KOPT-K1 (cell line): ENCODE measurements at regions not wholly inside any gene's neighbourhood (a gene's known extent, or its start where the extent isn't known, plus 50 kb on each side); places are given as distances from the start of the nearest gene placed in this dataset.
"Not testable (repeated sequence)": the region's sequence is repeated elsewhere in the genome, so short reads cannot be mapped to it uniquely, and the experiment has no call there.

Experiments used
- H3K27ac ChIP-seq: fragments of 200-600 bp; sonication (generic); 2 replicates; pipeline ENCODE4 v1.5.1; 2016; ENCODE audit warnings: antibody characterized with exemption, mild to moderate bottlenecking, low read depth, low read length; ENCODE audit not compliant: poor library complexity, severe bottlenecking
- H3K36me3 ChIP-seq: fragments of 200-600 bp; sonication (generic); 2 replicates; pipeline ENCODE4 v1.5.1; 2017; ENCODE audit warnings: antibody characterized with exemption, mild to moderate bottlenecking, low read length, moderate library complexity; ENCODE audit not compliant: insufficient read depth
- H3K9me3 ChIP-seq: fragments of 200-600 bp; sonication (generic); 2 replicates; pipeline ENCODE4 v1.5.1; 2017; ENCODE audit warnings: antibody characterized with exemption, low read length, mild to moderate bottlenecking; ENCODE audit not compliant: insufficient read depth, poor library complexity, severe bottlenecking

DNA sequence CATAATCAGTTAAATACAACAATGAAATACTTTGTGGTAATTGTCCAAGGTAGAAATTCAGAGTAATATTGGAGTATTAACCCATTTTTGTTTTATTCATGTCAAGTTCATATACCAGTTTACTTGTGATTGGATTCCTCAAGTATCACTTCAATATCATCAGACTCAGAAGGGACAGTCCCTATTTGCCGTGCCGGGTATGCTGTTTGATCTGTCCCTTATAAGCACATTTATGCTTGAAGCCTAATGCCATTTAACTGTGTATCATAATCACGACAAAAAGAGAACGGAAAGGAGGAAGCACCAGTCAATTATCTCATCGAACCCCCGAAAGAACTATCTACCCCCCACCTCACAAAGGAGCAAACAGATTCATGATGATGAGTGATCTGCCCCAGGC lies 171.0 kb upstream of the TBL1X start:
- Histone ChIP-seq H3K27ac (no peak overlapping the region), H3K36me3 (no peaks in the 10 kb centered on the region), H3K9me3 (no peaks in the 10 kb centered on the region)

DNA sequence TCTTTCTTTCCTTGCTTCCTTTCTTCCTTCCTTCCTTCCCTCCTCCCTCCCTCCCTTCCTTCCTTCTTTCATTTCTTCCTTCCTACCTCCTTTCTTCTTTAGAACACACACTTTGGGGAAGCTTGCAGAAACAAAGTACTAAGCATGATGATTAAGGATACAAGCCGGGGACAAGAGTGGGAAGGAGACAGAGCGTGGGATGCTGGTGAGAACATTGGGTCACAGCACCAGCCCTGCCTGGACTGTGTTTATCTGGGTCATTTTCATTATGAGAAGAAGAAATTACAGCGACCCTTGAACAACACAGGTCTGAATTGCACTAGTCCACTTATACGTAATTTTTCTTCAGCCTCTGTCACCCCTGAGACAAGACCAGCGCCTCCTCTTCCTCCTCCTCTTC lies 169.3 kb upstream of the TBL1X start:
- H3K27ac ChIP-seq = no peak overlapping the region
- H3K9me3 ChIP-seq = no peaks in the 10 kb centered on the region
- H3K36me3 ChIP-seq = no peaks in the 10 kb centered on the region

DNA sequence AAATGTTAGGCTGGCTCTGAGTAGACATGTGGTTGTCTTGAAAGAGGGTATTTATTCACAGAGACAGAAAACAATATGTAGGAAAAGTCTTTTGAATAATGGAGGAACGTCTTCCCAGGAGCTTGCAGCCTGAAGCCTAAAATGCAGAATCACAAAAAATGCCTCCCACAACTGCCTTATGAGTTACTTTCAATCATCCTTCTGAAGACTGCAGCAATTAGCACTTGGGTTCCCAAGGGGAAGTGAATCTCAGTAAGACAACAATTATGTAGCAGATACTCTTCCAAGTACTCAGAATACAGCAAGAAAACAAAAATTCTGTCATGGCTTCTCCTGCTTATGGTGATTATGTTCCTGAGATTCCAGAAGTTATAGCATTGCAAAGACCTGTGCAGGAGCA lies 166.6 kb upstream of the TBL1X start:
- H3K9me3 ChIP-seq = no peaks in the 10 kb centered on the region
- H3K27ac ChIP-seq = no peak overlapping the region
- no peaks in the 10 kb centered on the region for H3K36me3 ChIP-seq

DNA sequence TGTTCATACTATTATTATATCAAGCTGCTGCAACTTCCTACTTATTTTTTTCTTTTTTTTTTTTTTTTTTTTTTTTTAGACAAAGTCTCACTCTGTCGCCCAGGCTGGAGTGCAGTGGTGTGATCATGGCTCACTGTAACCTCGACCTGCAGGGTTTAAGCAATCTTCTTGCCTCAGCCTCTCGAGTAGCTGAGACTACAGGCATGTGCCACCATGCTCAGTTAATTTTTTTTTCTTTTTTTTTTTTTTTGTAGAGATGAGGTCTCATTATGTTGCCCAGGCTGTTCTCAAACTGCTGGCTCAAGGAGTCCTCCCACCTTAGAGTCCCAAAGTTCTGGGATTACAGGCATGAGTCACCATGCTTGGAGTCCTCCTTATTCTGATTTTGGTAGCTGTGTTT lies 165.2 kb upstream of the TBL1X start:
- not testable (repeated sequence) for H3K36me3 ChIP-seq, H3K27ac ChIP-seq, H3K9me3 ChIP-seq

DNA sequence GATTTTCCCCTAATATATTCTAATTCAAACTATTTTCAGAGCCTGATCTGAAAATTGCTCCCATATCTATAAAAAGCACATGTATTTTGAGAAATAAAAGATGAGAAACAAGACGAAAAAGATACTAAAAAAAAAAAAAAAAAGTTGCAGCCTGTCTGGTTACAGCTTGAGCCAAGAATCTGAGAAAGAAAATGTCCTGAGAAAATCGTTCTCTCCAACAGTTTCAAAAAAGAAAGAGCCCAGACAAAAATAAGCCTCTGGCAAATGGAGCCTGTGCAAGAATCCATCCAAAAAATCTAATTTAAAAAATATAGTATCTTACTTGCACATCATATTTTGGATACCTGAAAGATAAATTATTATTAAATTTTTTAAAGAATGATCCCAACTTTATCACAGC lies 163.0 kb upstream of the TBL1X start:
- Histone ChIP-seq H3K27ac (no peak overlapping the region), H3K9me3 (no peaks in the 10 kb centered on the region), H3K36me3 (no peaks in the 10 kb centered on the region)

DNA sequence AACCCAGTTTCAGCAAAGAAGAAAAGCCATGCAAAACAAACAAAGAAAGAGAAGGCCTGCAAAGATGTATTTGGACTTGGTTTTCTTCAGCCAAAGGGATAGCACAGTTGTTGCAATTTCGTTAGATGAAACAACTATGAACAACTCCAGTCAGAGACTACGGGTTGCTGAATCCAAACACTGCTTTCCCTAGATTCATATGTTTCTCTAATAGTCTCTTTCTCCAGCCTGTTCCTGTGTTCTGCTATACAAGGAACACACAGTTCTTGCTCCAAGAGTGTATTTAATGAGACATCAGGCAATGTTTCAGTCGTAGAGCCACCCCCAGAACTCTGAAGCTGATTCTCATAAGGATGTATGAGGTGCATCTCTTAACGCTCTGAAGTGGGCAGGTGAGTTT lies 162.5 kb upstream of the TBL1X start:
- no peaks in the 10 kb centered on the region for H3K9me3 ChIP-seq
- no peaks in the 10 kb centered on the region for H3K36me3 ChIP-seq
- no peak overlapping the region for H3K27ac ChIP-seq

DNA sequence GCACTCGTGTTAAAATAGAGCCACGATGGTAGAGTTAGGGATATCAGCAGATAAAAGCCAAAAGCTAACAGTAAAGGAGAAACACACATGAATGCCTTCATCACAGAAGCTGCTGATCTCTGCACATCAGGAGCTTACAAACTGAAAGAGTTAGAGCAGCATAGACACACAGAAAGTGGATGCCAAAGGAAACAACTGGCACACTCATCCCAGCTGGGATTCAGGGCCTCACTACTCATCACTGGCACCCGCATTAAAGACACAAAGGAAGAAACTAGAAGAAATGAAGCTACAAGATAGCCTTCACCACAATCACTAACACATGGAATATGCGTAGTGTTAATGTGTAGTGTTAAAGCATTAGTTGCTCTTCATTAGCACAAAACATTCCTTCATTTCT lies 156.4 kb upstream of the TBL1X start:
- no peaks in the 10 kb centered on the region for H3K36me3 ChIP-seq
- H3K9me3 ChIP-seq = no peaks in the 10 kb centered on the region
- H3K27ac ChIP-seq = no peak overlapping the region

DNA sequence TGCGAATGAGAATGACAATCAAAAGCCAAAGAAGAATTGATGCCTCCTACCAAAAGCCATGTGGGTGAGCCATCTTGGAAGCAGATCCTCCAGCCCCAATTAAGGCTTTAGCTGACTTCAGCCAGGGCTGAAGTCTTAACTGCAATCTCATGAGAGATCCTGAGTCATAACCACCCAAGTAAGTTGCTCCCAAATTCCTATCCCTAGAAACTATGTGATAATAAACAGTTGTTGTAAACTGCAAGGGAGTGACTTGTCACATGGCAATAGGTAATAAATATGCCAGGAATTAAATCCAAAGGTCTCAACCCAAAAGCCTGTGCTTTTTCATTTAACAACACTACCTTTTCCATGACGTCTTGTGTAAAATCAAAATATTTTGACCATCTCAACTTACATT lies 154.2 kb upstream of the TBL1X start:
- Histone ChIP-seq H3K9me3 (no peaks in the 10 kb centered on the region), H3K27ac (no peak overlapping the region)

DNA sequence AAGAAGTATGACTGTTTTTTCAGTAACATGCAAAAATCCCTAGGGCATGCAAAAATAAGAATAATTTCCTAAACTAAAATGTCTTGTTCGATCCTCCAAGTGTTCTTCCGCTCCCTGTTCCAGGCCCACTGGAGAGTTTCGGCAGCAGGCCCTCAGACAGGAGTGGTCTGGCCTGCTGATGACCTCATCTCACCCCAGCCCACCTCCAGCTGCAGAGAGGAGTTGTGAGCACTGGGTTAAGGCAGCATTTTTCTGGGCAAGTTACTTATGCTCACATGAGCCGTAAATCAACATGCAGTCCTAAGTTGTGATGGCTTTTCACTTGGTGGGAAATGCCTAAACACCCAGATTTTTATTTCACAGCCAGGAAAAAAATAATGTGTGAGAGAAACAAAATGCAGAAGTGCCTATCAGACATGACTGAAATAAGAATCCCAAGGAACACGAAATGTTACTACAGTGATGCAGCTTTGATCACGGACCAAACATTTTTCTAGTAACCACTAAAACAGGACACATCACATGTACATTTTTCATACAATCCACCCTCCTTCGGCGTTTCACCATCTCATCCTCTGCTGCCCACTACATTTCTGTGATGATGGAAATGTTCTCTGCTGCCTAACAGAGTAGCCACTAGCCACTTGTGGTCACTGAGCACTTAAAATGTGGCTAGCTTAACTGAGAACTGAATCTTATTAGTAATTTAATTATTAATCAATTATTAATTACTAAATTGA lies 153.3 kb upstream of the TBL1X start:
- no peaks in the 10 kb centered on the region for H3K9me3 ChIP-seq
- H3K36me3 ChIP-seq = no peaks in the 10 kb centered on the region
- no peak overlapping the region for H3K27ac ChIP-seq

More for the DNA sequence above, 154.2 kb upstream of the TBL1X start:
- H3K36me3 ChIP-seq = no peaks in the 10 kb centered on the region

DNA sequence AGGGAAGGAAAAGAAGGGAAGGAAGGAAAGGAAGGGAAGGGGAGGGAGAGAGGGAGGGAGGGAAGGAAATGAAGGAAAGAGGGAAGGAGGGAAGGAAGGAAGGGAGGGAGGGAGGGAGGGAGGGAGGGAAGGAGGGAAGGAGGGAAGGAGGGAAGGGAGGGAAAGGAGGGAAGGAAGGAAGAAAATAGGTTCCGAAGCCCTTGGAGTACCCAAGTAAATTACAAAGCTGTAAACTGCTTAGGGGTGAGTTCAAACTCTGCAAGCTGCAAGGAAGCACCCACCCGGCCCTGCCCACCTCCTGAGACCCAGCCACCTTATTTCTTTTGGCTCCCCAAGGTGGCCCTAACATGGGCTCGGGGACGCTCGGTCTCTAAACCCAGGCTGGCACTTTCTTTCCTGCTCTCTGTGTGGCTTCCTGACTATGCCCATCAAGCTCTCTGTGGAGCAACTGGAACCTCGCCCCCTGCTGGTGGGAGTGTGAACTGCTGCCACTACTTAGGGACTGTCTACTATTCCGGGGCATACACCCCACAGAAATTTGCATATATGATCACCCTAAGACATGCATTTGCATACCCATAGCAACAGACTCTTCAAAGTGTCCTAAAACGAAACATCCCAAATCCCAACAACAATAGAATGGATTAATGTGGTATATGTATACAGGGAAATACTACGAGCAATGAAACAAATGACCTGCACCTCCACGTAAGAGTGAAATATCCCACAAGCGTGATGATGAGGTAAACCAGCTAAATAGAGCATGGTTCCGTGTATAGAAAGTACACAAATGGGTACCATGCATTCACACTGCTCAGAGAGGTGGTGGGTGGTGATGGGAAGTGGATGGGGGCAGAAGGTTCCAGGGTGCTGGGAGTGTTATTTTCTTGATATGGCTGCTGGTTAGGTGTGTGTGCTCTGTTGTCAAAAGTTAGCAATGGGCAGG lies 151.7 kb upstream of the TBL1X start:
- Histone ChIP-seq H3K36me3 (no peaks in the 10 kb centered on the region), H3K27ac (no peak overlapping the region), H3K9me3 (no peaks in the 10 kb centered on the region)

DNA sequence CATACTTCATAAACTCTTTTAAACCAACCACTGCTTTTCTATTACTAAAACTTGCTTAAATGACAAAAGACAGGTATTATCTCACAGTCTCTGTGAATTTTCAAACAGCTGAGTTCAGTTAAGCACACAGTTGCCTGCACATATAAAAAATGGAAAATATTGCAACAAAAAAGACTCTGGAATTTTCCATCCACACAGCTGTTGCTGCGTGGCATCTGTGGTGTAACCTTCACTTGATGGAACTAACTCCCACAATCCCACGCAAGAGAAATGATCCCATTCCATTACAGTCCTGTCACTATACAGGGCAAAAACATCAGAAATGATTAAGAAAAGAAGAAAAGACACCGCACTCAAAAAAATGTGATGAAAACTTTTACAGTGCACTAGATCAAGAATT lies 149.8 kb upstream of the TBL1X start:
- H3K9me3 ChIP-seq = no peaks in the 10 kb centered on the region
- H3K36me3 ChIP-seq = no peaks in the 10 kb centered on the region
- no peak overlapping the region for H3K27ac ChIP-seq

DNA sequence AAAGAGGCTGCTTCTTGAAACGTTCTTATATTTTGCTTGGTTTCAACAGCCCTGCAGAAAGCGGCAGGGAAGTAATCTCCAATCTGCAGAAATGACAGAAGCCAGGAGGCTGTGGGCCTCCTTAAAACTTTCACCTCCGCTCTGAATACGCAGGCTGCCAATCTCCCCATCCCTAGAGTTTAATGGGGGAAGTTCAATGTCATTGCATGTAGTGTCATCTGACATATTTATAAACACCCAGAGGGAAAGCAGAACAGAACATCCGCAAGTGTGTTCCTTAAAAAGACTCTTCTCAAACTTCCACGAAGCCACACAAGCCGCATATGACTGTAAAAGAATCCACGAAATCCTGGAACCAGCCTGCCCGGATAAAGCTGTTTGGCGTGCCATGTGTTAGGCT lies 148.8 kb upstream of the TBL1X start:
- H3K27ac ChIP-seq = no peak overlapping the region
- no peaks in the 10 kb centered on the region for H3K9me3 ChIP-seq
- H3K36me3 ChIP-seq = no peaks in the 10 kb centered on the region

DNA sequence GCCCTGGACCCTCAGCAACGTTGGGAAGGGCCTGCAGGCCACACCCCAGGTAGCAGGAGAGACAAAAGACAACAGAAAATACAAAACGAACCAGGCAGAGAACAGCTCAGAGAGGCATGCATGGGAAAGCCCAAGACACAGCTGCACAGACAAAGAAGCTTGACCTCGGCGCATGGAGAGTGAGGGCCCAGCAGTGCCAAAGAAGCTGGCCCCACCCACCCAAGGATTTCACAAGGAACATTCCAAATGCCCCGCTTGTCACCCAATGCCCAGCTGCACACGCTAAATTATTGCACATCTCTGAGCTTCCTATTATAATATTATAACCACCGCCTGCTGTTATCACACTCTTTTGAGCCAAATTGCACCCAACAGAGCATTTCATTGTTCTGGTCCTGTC lies 147.7 kb upstream of the TBL1X start:
- Histone ChIP-seq H3K9me3 (no peaks in the 10 kb centered on the region), H3K36me3 (no peaks in the 10 kb centered on the region), H3K27ac (no peak overlapping the region)

DNA sequence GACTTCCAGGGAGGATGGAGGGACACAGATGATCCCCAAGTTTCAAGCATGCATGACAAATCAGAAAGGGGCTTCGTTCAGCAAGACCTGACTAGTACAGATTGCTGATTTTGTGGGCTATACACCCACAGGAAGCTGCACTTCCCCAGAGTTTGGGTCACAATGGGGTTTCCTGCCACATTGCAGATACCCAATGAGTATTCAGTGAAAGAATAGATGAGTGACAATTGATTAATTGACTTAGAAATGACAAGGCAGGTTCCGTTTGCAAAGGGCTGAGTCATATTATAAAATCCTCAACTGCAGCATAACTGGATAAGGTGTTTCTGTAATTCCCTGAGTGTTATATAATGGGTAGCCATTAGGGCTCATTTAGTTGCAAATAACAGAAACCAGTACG lies 146.6 kb upstream of the TBL1X start:
- H3K9me3 ChIP-seq = no peaks in the 10 kb centered on the region
- no peaks in the 10 kb centered on the region for H3K36me3 ChIP-seq
- no peak overlapping the region for H3K27ac ChIP-seq

DNA sequence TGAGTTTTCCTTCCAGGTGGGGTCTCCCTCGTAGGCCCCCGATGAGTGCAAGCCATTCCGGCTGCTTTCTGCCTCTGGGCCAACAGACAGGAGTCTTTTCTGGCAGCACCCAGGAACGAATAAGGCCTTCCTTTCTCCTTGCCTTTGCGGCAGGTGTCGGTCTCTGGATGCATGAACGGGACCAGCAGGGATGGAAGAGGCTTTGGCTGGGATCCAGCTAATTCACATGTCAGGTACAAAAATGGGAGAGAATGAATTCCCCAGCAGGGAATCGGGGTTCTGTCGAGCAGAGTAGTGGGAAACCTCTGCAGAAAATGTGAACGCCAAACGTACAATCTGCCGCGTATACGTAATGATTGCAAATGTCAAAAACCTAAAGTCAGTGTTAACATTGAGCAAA lies 146.1 kb upstream of the TBL1X start:
- H3K36me3 ChIP-seq = no peaks in the 10 kb centered on the region
- H3K27ac ChIP-seq = no peak overlapping the region
- no peaks in the 10 kb centered on the region for H3K9me3 ChIP-seq

DNA sequence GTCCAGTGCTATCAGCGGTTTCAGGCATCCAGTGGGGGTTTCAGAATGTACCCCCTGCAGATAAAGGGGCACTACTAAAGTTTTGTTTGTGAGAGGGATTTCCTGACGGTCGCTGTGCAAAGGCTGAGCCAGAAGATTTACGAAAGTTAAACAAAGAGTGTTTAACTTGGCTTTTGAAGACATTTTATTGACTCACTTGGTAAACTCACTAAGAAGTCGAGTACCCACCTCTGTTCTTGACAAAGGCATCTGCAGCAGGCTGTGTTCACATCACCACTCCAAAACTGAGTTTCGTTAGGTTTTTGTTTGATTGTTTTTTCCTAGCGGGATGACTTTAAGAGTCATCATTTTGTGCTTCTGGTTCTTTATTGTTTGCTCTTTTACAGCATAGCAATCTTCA lies 143.9 kb upstream of the TBL1X start:
- Histone ChIP-seq H3K27ac (no peak overlapping the region), H3K9me3 (no peaks in the 10 kb centered on the region), H3K36me3 (no peaks in the 10 kb centered on the region)
